ENCODE measurements at regions not wholly inside any gene's neighbourhood (a gene's known extent, or its start where the extent isn't known, plus 50 kb on each side); places are given as distances from the start of the nearest gene placed in this dataset.
"Not testable (repeated sequence)": the region's sequence is repeated elsewhere in the genome, so short reads cannot be mapped to it uniquely, and the experiment has no call there.

DNA sequence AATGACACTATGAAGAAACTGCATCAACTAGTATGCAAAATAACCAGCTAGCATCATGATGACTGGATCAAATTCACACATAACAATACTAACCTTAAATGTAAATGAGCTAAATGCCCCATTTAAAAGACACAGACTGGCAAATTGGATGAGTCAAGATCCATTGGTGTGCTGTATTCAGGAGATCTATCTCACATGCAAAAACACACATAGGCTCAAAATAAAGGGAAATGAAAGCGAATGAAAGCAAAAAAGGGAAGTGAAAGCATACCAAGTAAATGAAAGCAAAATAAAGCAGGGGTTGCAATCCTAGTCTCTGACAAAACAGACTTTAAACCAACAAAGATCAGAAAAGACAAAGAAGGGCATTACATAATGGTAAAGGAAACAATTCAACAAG lies 272.3 kb upstream of the ECI2 start:
- TF ChIP-seq, protein P1, sequence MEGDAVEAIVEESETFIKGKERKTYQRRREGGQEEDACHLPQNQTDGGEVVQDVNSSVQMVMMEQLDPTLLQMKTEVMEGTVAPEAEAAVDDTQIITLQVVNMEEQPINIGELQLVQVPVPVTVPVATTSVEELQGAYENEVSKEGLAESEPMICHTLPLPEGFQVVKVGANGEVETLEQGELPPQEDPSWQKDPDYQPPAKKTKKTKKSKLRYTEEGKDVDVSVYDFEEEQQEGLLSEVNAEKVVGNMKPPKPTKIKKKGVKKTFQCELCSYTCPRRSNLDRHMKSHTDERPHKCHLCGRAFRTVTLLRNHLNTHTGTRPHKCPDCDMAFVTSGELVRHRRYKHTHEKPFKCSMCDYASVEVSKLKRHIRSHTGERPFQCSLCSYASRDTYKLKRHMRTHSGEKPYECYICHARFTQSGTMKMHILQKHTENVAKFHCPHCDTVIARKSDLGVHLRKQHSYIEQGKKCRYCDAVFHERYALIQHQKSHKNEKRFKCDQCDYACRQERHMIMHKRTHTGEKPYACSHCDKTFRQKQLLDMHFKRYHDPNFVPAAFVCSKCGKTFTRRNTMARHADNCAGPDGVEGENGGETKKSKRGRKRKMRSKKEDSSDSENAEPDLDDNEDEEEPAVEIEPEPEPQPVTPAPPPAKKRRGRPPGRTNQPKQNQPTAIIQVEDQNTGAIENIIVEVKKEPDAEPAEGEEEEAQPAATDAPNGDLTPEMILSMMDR (IDR thresholded peaks at IDR 0.05; ENCODE audit: extremely low read depth in 1 of 2, insufficient read depth in 1 of 2, low read depth in 1 of 2, low read length in 2 of 2), result not testable (repeated sequence)
- TF ChIP-seq POLR2AphosphoS5 (IDR thresholded peaks at IDR 0.05; ENCODE audit: insufficient read depth, low read depth, low read length); FOS (IDR thresholded peaks at IDR 0.05; ENCODE audit: borderline replicate concordance, insufficient read depth, low read length); POLR2A (IDR thresholded peaks at IDR 0.05; ENCODE audit: low read depth, low read length): not testable (repeated sequence)
